MCF 10A (cell line): ENCODE measurements at regions not wholly inside any gene's neighbourhood (a gene's known extent, or its start where the extent isn't known, plus 50 kb on each side); places are given as distances from the start of the nearest gene placed in this dataset.

Experiments
- BruUV-seq: library from RNA; stranded (reverse); fragments of 400-500 nt; replicated peaks from 2 replicates; lab custom pipeline; 2021; lab: Mats Ljungman, UMichigan
- CTCF ChIA-PET: fragments of 300-600 bp; sonication (Branson Sonifier 250); formaldehyde crosslinking; extraction: SDS; loops from one replicate; lab custom pipeline; 2021; ENCODE audit warnings: antibody characterized with exemption, inconsistent platforms; lab: Yijun Ruan, JAX
- POLR2A ChIA-PET: fragments of 300-600, 350-650 bp; sonication (Branson Sonifier 250); formaldehyde crosslinking; extraction: SDS; loops from one replicate; lab custom pipeline; 2020; ENCODE audit warnings: antibody characterized with exemption, inconsistent platforms; lab: Yijun Ruan, JAX
- DNase-seq: peaks from one replicate; pipeline ENCODE4 v3.0.0-alpha.2; 2018; ENCODE audit not compliant: unreplicated experiment
- H3K27ac Mint-ChIP-seq: one replicate; pipeline ENCODE4 v1.8.0; 2022; ENCODE audit warnings: mild to moderate bottlenecking, low read depth, mixed read lengths; ENCODE audit not compliant: unreplicated experiment
- H3K27me3 Mint-ChIP-seq: one replicate; pipeline ENCODE4 v1.8.0; 2022; ENCODE audit warnings: mixed read lengths; ENCODE audit not compliant: insufficient read depth, unreplicated experiment
- H3K36me3 Mint-ChIP-seq: one replicate; pipeline ENCODE4 v1.8.0; 2022; ENCODE audit warnings: mild to moderate bottlenecking, moderate library complexity, mixed read lengths; ENCODE audit not compliant: insufficient read depth, unreplicated experiment
- H3K4me1 Mint-ChIP-seq: one replicate; pipeline ENCODE4 v1.8.0; 2022; ENCODE audit warnings: mixed read lengths; ENCODE audit not compliant: insufficient read depth, unreplicated experiment
- H3K4me3 Mint-ChIP-seq: one replicate; pipeline ENCODE4 v1.8.0; 2022; ENCODE audit warnings: mild to moderate bottlenecking, moderate library complexity, mixed read lengths; ENCODE audit not compliant: unreplicated experiment
- H3K9me3 Mint-ChIP-seq: one replicate; pipeline ENCODE4 v1.8.0; 2022; ENCODE audit warnings: mixed read lengths; ENCODE audit not compliant: unreplicated experiment
- CTCF ChIP-seq: fragments of 200-600 bp; IDR thresholded peaks from one replicate; pipeline ENCODE4 v1.8.0; 2022; ENCODE audit warnings: antibody characterized with exemption, mild to moderate bottlenecking; ENCODE audit not compliant: unreplicated experiment
- intact Hi-C: fragments of 100-400 bp; cut with micrococcal nuclease; formaldehyde crosslinking; loops from 2 replicates; pipeline ENCODE4 v1.14.1; 2022

GRCh38 chr2:225136552-225136951 lies 94.3 kb upstream of the DOCK10 start:
- no TSS peak for BruUV-seq
- Mint-ChIP-seq H3K4me1 (no peaks in the 10 kb centered on the region), H3K4me3 (no peak overlapping the region), H3K9me3 (no peaks in the 10 kb centered on the region), H3K27me3 (no peaks in the 10 kb centered on the region), H3K27ac (no peak overlapping the region), H3K36me3 (no peaks in the 10 kb centered on the region)
- ChIA-PET CTCF (interaction anchor here (1.0 kb wide), 1 partner anchor 523 kb away, joined by 4 read pairs; no protein-coding TSS in a partner anchor), POLR2A (no interaction called here)
- no peak for TF ChIP-seq CTCF
- DNase-seq = no peak
- intact Hi-C loops = loop anchor here (1.0 kb wide), 1 partner anchor 21 kb away; no protein-coding TSS in a partner anchor

- no peak overlapping the region for H3K4me3 Mint-ChIP-seq
- no peak for TF ChIP-seq CTCF
- H3K36me3 Mint-ChIP-seq = no peaks in the 10 kb centered on the region
- no peak for DNase-seq
- CTCF ChIA-PET = interaction anchor here (0.6 to 1.0 kb wide), 2 partner anchors 14 to 529 kb away, joined by 3 read pairs; no protein-coding TSS in a partner anchor
- H3K27ac Mint-ChIP-seq = no peak overlapping the region
- H3K4me1 Mint-ChIP-seq = no peaks in the 10 kb centered on the region
- no TSS peak for BruUV-seq
- intact Hi-C loops = no loop called here
- H3K9me3 Mint-ChIP-seq = peaks cover 7% of the 10 kb centered on the region
- no peaks in the 10 kb centered on the region for H3K27me3 Mint-ChIP-seq
- POLR2A ChIA-PET = no interaction called here
These were observed 89.6 kb upstream of the DOCK10 start for GRCh38 chr2:225131898-225132297.

- H3K27ac Mint-ChIP-seq = no peak overlapping the region
- intact Hi-C loops = no loop called here
- no peak overlapping the region for H3K4me3 Mint-ChIP-seq
- CTCF ChIA-PET = interaction anchor here (1.3 kb wide), 1 partner anchor 530 kb away, joined by 5 read pairs; no protein-coding TSS in a partner anchor
- peaks cover 7% of the 10 kb centered on the region for H3K9me3 Mint-ChIP-seq
- no peaks in the 10 kb centered on the region for H3K27me3 Mint-ChIP-seq
- no TSS peak for BruUV-seq
- H3K36me3 Mint-ChIP-seq = no peaks in the 10 kb centered on the region
- no peak for DNase-seq
- POLR2A ChIA-PET = interaction anchor here (0.6 kb wide), 1 partner anchor 115 kb away, joined by 3 read pairs; no protein-coding TSS in a partner anchor
- no peak for TF ChIP-seq CTCF
- H3K4me1 Mint-ChIP-seq = no peaks in the 10 kb centered on the region
These were observed 87.8 kb upstream of the DOCK10 start for GRCh38 chr2:225130093-225130492.

GRCh38 chr2:225124311-225125017 lies 82.2 kb upstream of the DOCK10 start:
- H3K36me3 Mint-ChIP-seq = no peaks in the 10 kb centered on the region
- H3K4me3 Mint-ChIP-seq = no peak overlapping the region
- no peak overlapping the region for H3K27ac Mint-ChIP-seq
- no peak for DNase-seq
- no TSS peak for BruUV-seq
- POLR2A ChIA-PET = interaction anchor here (1.4 kb wide), 1 partner anchor 536 kb away, joined by 4 read pairs; no protein-coding TSS in a partner anchor
- CTCF ChIA-PET = interaction anchor here (0.9 to 2.8 kb wide), 6 partner anchors 13 to 541 kb away, joined by 3 to 39 read pairs (median 4); no protein-coding TSS in a partner anchor
- H3K4me1 Mint-ChIP-seq = peaks cover 12% of the 10 kb centered on the region
- H3K27me3 Mint-ChIP-seq = no peaks in the 10 kb centered on the region
- TF ChIP-seq CTCF = no peak
- intact Hi-C loops = loop anchor here (10.0 kb wide), 1 partner anchor 150 kb away; no protein-coding TSS in a partner anchor
- peaks cover 7% of the 10 kb centered on the region for H3K9me3 Mint-ChIP-seq
